Transverse colon (tissue), 4 donors: ENCODE measurements at regions not wholly inside any gene's neighbourhood (a gene's known extent, or its start where the extent isn't known, plus 50 kb on each side); places are given as distances from the start of the nearest gene placed in this dataset.

Source experiments
- DNase-seq: peaks from one replicate; pipeline ENCODE4 v3.0.0-alpha.2; 2019
- H3K27ac ChIP-seq, 4 donors: fragments of 200-600 bp; sonication (generic); 2 replicates each; pipeline ENCODE4 v1.5.1; 2016 to 2018; ENCODE audit warnings: inconsistent platforms in 4 of 4
- H3K27me3 ChIP-seq: fragments of 200-600 bp; sonication (generic); 2 replicates; pipeline ENCODE4 v1.5.1; 2017; ENCODE audit warnings: inconsistent platforms
- H3K36me3 ChIP-seq, 4 donors: fragments of 200-600 bp; sonication (generic); 2 replicates each; pipeline ENCODE4 v1.5.1; 2017 to 2019; ENCODE audit warnings: inconsistent platforms in 4 of 4
- H3K4me1 ChIP-seq, 4 donors: fragments of 200-600 bp; sonication (generic); 2 replicates each; pipeline ENCODE4 v1.5.1; 2017 to 2020; ENCODE audit warnings: inconsistent platforms in 4 of 4
- H3K4me3 ChIP-seq, 4 donors: fragments of 200-600 bp; sonication (generic); 1 replicate in 1 of 4; 2 replicates in 3 of 4; pipeline versions ENCODE4 v1.5.1 to v1.6.1; 2017 to 2019; ENCODE audit warnings: inconsistent platforms in 4 of 4
- H3K9me3 ChIP-seq, 2 donors: fragments of 200-600 bp; sonication (generic); 2 replicates each; pipeline ENCODE4 v1.5.1; 2017 to 2019; ENCODE audit warnings: inconsistent platforms in 2 of 2
- EP300 ChIP-seq: sonication (generic); formaldehyde crosslinking; IDR thresholded peaks from one replicate; pipeline ENCODE4 v1.6.1; 2017; ENCODE audit warnings: antibody characterized with exemption, low read depth
- POLR2A ChIP-seq: fragments of 450-650 bp; IDR thresholded peaks from one replicate; pipeline ENCODE4 v1.6.1; 2016; ENCODE audit warnings: antibody characterized with exemption, mild to moderate bottlenecking, moderate library complexity
- POLR2AphosphoS5 ChIP-seq, 3 donors: sonication (generic); formaldehyde crosslinking; IDR thresholded peaks; one replicate each; pipeline ENCODE4 v1.6.1; 2016; ENCODE audit warnings: antibody characterized with exemption in 3 of 3
- WGBS, 2 donors: methylation state at CpG; one replicate each; pipeline ENCODE4 v1.1.5; 2018; ENCODE audit warnings: low coverage in 1 of 2; 5-methylcytosine and 5-hydroxymethylcytosine counted together
- in situ Hi-C, 4 donors: fragments of 200-750 bp; cut with MboI; loops; one replicate each; pipeline versions ENCODE4 v1.15.0 to v1.15.1; 2017; ENCODE audit warnings: low sequenced_read_pairs in 3 of 4, low pct_ligation_motif_present in 1 of 4, low pct_unique_long_range_greater_than_20kb in 1 of 4
- intact Hi-C: fragments of 100-400 bp; cut with DNase I; formaldehyde crosslinking; loops from one replicate; pipeline ENCODE4 v1.15.1; 2023; ENCODE audit warnings: low total_unique reads
- TF ChIP-seq, protein P1 (sequence below), 5 experiments: fragments of 200-600 bp in 3 of 5; fragments of 450-650 bp in 2 of 5; sonication (generic) in 3 of 5; IDR thresholded peaks; 1 replicate in 2 of 5; 2 replicates in 3 of 5; pipeline ENCODE4 v1.5.1; 2016 to 2017; ENCODE audit warnings: antibody characterized with exemption in 5 of 5, inconsistent platforms in 3 of 5, mild to moderate bottlenecking in 2 of 5, moderate library complexity in 1 of 5

DNA sequence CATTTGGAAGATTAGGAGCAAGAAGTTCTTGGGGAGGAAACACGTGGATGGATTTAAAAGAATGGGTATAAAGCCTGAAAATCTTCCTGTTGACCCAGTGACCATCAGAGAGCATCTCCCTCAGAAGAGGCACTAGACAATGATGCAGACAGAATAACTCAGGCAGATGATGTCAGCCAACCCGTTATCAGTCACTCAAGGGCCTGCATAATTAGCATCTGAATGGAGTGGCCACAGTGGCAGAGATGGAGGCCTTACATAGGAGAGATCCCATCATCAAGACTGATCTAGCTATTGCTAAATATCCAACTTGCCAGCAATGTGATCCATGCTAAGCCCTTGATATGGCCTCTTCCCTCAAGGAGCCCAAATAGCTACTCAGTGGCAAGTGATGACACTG, 70.7 kb upstream of the CD82 start:
- intact Hi-C loops (no loop called here), in situ Hi-C loops (no loop called here)
- no peaks in the 10 kb centered on the region for H3K27me3 ChIP-seq
- no peaks in the 10 kb centered on the region for H3K36me3 ChIP-seq
- no peak overlapping the region for H3K4me3 ChIP-seq
- no peak overlapping the region for H3K27ac ChIP-seq
- 66 to 88% methylated on average over 1 to 2 of the region's 2 CpGs for WGBS, 2 donors
- no peaks in the 10 kb centered on the region for H3K4me1 ChIP-seq
- H3K9me3 ChIP-seq: no peaks in the 10 kb centered on the region
- DNase-seq: no peak
- TF ChIP-seq EP300: no peak
- TF ChIP-seq POLR2AphosphoS5 (IDR thresholded peaks at IDR 0.05): no peak
- no peak for TF ChIP-seq POLR2A
- TF ChIP-seq, protein P1, sequence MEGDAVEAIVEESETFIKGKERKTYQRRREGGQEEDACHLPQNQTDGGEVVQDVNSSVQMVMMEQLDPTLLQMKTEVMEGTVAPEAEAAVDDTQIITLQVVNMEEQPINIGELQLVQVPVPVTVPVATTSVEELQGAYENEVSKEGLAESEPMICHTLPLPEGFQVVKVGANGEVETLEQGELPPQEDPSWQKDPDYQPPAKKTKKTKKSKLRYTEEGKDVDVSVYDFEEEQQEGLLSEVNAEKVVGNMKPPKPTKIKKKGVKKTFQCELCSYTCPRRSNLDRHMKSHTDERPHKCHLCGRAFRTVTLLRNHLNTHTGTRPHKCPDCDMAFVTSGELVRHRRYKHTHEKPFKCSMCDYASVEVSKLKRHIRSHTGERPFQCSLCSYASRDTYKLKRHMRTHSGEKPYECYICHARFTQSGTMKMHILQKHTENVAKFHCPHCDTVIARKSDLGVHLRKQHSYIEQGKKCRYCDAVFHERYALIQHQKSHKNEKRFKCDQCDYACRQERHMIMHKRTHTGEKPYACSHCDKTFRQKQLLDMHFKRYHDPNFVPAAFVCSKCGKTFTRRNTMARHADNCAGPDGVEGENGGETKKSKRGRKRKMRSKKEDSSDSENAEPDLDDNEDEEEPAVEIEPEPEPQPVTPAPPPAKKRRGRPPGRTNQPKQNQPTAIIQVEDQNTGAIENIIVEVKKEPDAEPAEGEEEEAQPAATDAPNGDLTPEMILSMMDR (IDR thresholded peaks at IDR 0.05): no peak

DNA sequence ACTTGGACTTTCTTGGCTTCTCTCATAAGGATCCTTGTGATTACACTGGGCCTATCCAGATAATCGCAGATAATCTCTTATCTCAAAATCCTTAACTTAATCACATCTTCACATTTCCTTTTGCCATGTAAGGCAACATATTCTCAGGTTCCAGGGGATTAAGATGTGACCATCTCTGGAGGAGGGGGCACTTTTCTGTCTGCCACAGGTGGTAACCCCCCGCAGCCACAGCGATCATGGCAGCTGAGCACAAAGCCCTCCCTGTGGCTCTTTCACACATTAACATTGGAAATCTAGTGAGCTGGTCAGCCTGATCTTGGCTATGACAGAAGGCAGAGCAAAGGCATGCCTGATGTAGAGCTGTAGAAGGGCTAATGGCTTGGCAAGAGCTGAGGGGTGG, 69.1 kb upstream of the CD82 start:
- Histone ChIP-seq H3K4me1 (no peaks in the 10 kb centered on the region), H3K36me3 (no peaks in the 10 kb centered on the region), H3K27ac (no peak overlapping the region), H3K27me3 (no peaks in the 10 kb centered on the region), H3K4me3 (no peak overlapping the region), H3K9me3 (no peaks in the 10 kb centered on the region)
- TF ChIP-seq POLR2A (no peak), EP300 (no peak), POLR2AphosphoS5 (IDR thresholded peaks at IDR 0.05) (no peak)
- TF ChIP-seq, protein P1 (IDR thresholded peaks at IDR 0.05): no peak
- WGBS, 2 donors: 63 to 90% methylated on average over 1 to 3 of the region's 3 CpGs
- intact Hi-C loops (no loop called here), in situ Hi-C loops (no loop called here)
- DNase-seq: no peak

DNA sequence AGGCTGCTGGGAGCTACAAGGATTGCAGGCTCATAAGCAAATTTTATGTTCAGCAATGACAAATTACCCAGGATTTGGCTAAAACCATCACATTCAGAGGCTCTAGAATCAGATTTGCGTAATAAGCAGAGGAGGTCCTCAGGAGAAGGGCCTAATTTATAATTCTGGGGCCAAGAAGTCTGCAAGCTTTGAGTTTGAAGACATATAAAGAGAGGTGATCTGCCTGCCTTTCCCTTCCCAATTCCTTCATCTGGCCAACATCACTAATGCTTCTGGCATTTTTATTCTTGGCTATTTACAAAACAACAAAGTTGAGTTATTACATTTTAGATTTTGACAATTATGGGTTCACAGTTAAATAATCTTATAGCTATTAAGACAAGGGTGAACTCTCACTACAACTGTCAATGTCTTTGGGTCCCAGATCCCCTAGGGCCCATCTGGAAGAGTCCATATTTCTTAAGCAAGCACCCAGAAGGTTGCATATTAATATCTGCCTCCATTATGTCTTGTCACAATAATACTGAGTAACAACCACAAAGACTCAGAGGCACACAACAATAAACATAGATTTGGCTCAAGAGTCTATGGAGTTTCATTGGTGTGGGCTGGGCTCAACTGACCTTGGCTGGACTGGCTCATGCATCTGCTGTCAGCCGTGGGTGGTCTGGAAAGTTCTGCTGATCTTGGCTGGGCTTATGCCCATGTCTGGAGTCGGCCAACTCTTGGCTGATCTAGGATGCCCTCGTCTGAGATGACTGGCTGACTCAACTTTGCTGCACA, 67.2 kb upstream of the CD82 start:
- H3K36me3 ChIP-seq: no peaks in the 10 kb centered on the region
- TF ChIP-seq POLR2AphosphoS5 (IDR thresholded peaks at IDR 0.05): no peak
- no peak for TF ChIP-seq POLR2A
- no peak for TF ChIP-seq EP300
- TF ChIP-seq, protein P1 (IDR thresholded peaks at IDR 0.05): no peak
- H3K4me3 ChIP-seq: no peak overlapping the region
- in situ Hi-C loops: no loop called here
- no peak overlapping the region for H3K27ac ChIP-seq
- DNase-seq: no peak
- intact Hi-C loops: no loop called here
- WGBS, 2 donors: 57% methylated on average over 4 of the region's 4 CpGs; no CpG with 5 or more reads in 1 of the 2 donors
- no peaks in the 10 kb centered on the region for H3K9me3 ChIP-seq
- no peaks in the 10 kb centered on the region for H3K27me3 ChIP-seq
- no peaks in the 10 kb centered on the region for H3K4me1 ChIP-seq

DNA sequence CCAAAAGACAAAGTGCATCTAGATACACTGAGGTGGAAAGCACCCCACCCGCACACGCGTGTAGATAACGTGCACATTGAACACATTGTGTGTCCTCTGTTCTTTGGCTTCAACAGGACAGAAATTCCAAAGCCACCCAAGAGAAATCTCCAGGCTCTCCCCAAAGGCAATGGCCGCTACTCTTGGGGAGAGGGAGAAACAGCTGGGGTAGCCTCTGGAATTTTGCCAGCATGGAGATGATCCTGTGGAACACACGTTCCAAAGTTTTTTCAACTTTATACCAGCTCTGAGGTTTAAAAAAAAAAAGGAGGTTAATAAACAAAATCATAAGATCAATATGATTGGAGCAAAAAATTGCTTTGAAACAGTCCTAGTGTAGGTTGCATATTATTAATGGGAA, 63.0 kb upstream of the CD82 start:
- no peak for TF ChIP-seq POLR2A
- TF ChIP-seq, protein P1 (IDR thresholded peaks at IDR 0.05): no peak
- TF ChIP-seq POLR2AphosphoS5 (IDR thresholded peaks at IDR 0.05): no peak
- TF ChIP-seq EP300: no peak
- Histone ChIP-seq H3K27me3 (no peaks in the 10 kb centered on the region), H3K4me3 (no peak overlapping the region), H3K4me1 (no peaks in the 10 kb centered on the region), H3K36me3 (no peaks in the 10 kb centered on the region), H3K9me3 (no peaks in the 10 kb centered on the region), H3K27ac (no peak overlapping the region)
- in situ Hi-C loops: no loop called here
- WGBS, 2 donors: 77% methylated on average over 6 of the region's 6 CpGs; no CpG with 5 or more reads in 1 of the 2 donors
- intact Hi-C loops: no loop called here
- DNase-seq: no peak
